PFSK-1 (cell line): ENCODE measurements at regions not wholly inside any gene's neighbourhood (a gene's known extent, or its start where the extent isn't known, plus 50 kb on each side); places are given as distances from the start of the nearest gene placed in this dataset.

Experiments used
- FOXP2 ChIP-seq: optimal IDR thresholded peaks from 2 replicates; pipeline ENCODE3; 2011; ENCODE audit warnings: borderline replicate concordance, control low read depth, inconsistent platforms; ENCODE audit not compliant: insufficient read depth; ENCODE audit errors: extremely low read length, extremely low read depth
- POLR2AphosphoS5 ChIP-seq: IDR thresholded peaks from 2 replicates; pipeline ENCODE4 v1.6.1; 2012; ENCODE audit warnings: low read depth, mild to moderate bottlenecking, control low read depth, low read length, moderate library complexity
- REST ChIP-seq, 2 experiments: IDR thresholded peaks; 2 replicates each; pipeline versions ENCODE4 v1.6.1 to v1.8.0; 2011 to 2012; ENCODE audit warnings: low read depth in 2 of 2, low read length in 2 of 2, control low read depth in 1 of 2, inconsistent platforms in 1 of 2, mild to moderate bottlenecking in 1 of 2, moderate library complexity in 1 of 2; ENCODE audit not compliant: insufficient read depth in 1 of 2
- SIN3A ChIP-seq: IDR thresholded peaks from 2 replicates; pipeline ENCODE4 v1.6.1; 2012; ENCODE audit warnings: mild to moderate bottlenecking, low read length, moderate library complexity, borderline replicate concordance; ENCODE audit not compliant: insufficient read depth
- TAF1 ChIP-seq: IDR thresholded peaks from 2 replicates; pipeline ENCODE4 v1.6.1; 2012; ENCODE audit warnings: low read length, control low read depth, borderline replicate concordance; ENCODE audit not compliant: insufficient read depth

DNA sequence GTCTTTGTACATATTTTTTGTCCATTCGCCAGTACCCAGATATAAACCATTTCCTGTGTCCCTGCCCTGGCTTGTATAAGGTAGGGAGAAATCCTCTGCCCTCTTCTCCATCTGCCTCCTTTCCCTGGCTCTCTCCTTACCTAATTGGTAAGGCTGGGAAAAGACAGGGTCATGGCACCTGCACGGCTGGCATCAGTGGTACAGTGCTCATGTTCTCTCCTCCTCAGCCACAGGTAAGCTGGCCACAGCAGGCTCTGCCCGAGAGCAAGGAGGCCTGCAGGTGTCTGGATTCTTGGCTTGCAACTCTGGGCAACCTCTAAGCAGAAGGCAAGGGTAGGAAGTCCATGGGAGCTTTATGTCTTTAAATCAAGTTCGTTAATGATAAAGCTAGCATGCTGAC is 419.9 kb downstream of the BUD13 start:
- TF ChIP-seq REST (IDR thresholded peaks at IDR 0.05; ENCODE audit: insufficient read depth in 1 of 2, low read depth in 2 of 2, low read length in 2 of 2) (no peak), TAF1 (no peak), POLR2AphosphoS5 (no peak), FOXP2 (no peak), SIN3A (no peak)
